T-helper 2 cell (primary cell): ENCODE measurements at regions not wholly inside any gene's neighbourhood (a gene's known extent, or its start where the extent isn't known, plus 50 kb on each side); places are given as distances from the start of the nearest gene placed in this dataset.

Experiments used
- DNase-seq, 5 experiments: peaks; one replicate each; pipeline versions ENCODE4 v3.0.0 to v3.0.0-alpha.2; 2012 to 2022

GRCh38 chr13:105587786-105588185 lies 947.7 kb downstream of the EFNB2 start:
- no peak for DNase-seq

- DNase-seq: no peak
These were observed 955.4 kb downstream of the EFNB2 start for GRCh38 chr13:105579821-105580710.

DNA sequence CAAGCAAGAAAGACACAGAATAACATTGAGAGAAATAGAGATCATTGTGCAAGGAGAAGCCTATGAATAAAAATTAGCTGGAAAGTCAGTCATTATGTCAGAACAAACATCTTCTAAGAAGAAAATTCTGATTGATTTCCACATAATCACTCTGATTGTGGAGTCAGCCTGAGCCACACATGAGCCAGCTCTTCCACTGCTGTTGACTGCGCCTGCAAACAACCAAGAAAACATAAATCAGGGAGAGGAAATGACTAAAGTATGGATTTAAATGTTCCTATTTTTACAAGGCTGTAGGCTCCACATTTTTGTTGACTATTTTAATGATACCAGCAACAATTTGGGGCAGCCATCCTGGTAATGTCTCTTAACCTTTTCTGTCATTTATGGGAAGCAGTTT lies 962.3 kb downstream of the EFNB2 start:
- DNase-seq: no peak

GRCh38 chr13:105572401-105572800 lies 963.1 kb downstream of the EFNB2 start:
- DNase-seq: no peak

GRCh38 chr13:105569816-105570215 lies 965.6 kb downstream of the EFNB2 start:
- DNase-seq: no peak

DNA sequence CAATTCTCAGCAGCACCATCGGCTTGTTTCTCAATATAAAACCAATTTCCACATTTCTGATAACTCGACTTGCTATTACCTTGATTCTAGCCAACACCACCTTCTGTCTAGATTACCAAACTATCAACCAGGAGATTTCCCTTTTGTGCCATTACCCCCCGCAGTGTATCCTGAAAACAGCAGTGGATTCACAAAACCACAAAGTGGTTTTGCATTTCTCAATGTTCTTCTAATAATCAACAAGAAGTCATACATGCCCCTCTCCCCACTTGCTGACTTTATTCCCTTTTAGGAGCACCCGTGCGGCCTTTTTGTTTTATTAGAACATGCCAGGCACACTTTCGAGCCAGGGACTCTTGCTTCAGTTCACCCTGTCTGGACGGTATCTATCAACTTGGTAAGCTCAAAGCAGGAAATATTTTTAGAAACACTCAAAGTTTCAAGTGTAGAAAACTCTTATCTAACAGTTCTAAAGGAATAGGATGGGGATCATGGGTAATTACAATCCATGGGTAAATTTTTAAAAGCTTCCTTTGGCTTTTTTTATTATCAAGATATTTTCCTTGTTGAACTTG lies 967.4 kb downstream of the EFNB2 start:
- no peak for DNase-seq

GRCh38 chr13:105565136-105565727 lies 970.2 kb downstream of the EFNB2 start:
- DNase-seq: no peak

- no peak for DNase-seq
These were observed 983.4 kb downstream of the EFNB2 start for GRCh38 chr13:105552078-105552477.

GRCh38 chr13:105547851-105548250 lies 987.6 kb downstream of the EFNB2 start:
- DNase-seq: no peak

DNA sequence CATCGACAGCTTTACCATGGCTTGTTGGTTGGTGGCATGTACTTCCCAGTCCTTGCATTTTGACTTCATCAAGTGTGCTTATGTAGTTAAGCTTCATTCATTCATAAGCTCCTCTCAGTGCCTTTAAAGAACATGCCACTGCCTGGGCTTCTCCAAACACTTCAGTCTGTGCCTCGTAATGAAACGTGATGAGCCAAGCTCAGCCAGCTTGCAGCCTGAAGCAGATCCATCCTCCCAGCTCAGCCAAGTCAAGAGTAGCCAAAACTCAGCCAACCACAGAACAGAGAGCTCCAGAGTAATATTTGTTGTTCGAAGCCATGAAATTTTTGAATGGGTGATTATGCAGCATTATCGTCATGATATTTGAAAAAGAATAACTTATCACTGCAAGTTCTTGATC lies 989.7 kb downstream of the EFNB2 start:
- no peak for DNase-seq

DNA sequence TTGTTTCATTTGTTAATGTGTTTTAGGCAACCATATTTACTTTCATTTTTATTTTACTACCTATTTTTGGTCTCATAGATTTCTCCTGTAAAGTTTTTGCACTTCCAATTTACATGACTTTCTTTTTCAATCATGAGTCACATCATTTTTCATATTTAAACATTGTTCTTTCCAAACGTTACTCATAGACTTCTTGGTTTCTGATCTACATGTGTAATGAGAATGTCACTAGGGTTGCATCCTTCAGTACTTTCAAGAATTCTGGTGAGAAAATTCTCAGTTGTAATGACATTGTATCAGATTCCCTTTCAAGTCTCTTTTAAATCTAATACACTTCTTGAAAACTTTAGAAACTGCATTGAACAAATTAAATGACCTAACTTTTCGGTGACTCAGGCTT lies 991.7 kb downstream of the EFNB2 start:
- no peak for DNase-seq

GRCh38 chr13:105541565-105541964 lies 993.9 kb downstream of the EFNB2 start:
- DNase-seq: no peak

DNA sequence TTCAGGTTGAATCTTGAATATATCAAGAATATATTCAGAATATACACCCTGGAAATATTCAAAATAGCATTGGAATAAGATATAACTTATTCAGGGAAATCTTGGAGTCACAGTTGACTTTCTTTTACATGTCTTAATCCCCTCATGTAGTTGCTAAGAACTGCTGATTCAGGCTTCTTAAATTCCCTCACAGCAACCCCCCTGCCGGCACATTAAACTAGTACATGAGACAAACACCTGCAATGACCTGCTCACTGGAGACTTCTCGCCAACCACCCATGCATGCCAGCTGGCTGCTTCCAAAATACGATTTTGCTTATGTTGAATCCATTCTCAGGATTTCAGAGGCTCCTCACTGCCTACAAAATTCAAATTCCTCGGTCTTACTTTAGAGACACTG lies 997.1 kb downstream of the EFNB2 start:
- no peak for DNase-seq

- DNase-seq: no peak
These were observed 998.3 kb downstream of the EFNB2 start for GRCh38 chr13:105537113-105537512.

DNA sequence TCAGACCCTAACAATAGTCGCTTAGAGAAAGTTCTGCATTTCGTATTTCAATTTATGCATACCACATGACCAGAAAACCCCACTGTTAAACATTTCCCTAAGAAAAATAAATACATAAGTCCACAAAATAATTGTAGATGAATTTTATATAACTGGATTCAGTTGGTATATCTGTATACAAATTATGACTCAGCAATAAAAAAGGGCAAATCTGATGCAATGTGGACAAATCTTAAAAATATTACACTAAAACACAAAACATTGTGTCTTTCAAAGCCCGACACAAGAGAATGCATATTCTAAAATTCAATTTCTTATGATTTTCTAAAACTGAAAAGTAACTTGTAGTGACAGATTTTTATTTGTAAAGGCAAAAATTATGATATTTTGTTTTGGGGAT lies 1005.0 kb downstream of the EFNB2 start:
- no peak for DNase-seq

GRCh38 chr13:105527127-105527526 lies 1008.3 kb downstream of the EFNB2 start:
- DNase-seq: no peak

GRCh38 chr13:105519771-105520170 lies 1015.7 kb downstream of the EFNB2 start:
- no peak for DNase-seq

- peak in 1 of 5 experiments; percentile 2 for DNase-seq
These were observed 1017.4 kb downstream of the EFNB2 start for GRCh38 chr13:105518086-105518485.

- no peak for DNase-seq
These were observed 1021.1 kb downstream of the EFNB2 start for GRCh38 chr13:105514401-105514800.

GRCh38 chr13:105513448-105513847 lies 1022.0 kb downstream of the EFNB2 start:
- DNase-seq: no peak

- DNase-seq: no peak
These were observed 1025.3 kb downstream of the EFNB2 start for GRCh38 chr13:105509981-105510762.

GRCh38 chr13:105506463-105506862 lies 1029.0 kb downstream of the EFNB2 start:
- DNase-seq: no peak

DNA sequence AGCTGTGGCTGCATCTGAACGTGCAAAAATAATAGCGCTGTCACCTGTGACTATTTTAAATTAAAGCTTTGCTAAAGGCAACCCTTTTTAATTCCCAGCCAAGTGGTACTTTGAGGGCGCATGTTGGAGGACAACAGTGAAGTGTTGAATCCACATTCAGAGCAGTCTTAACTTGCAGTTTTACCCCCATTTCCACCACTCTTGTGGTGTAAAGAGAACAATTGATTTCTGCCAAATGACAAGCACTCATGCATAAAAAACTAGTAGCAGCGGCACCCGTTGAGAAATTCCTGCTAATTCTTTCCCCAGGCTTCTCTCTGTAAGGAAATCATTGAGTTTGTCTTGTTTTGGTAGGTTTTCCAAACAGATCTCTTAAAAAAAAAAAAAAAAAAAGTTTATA lies 1033.3 kb downstream of the EFNB2 start:
- no peak for DNase-seq
